Tibial nerve (tissue), 4 donors: ENCODE measurements at regions not wholly inside any gene's neighbourhood (a gene's known extent, or its start where the extent isn't known, plus 50 kb on each side); places are given as distances from the start of the nearest gene placed in this dataset.
"Not testable (repeated sequence)": the region's sequence is repeated elsewhere in the genome, so short reads cannot be mapped to it uniquely, and the experiment has no call there.

ENCODE experiments used
- DNase-seq, 2 donors: peaks; one replicate each; pipeline ENCODE4 v3.0.0-alpha.2; 2019; ENCODE audit warnings: low spot score in 2 of 2
- H3K27ac ChIP-seq, 4 donors: fragments of 200-600 bp; sonication (generic) in 3 of 4; one replicate each; pipeline ENCODE4 v1.5.1; 2017 to 2019; ENCODE audit warnings: mild to moderate bottlenecking in 1 of 4
- H3K27me3 ChIP-seq, 2 donors: fragments of 200-600 bp; sonication (generic) in 1 of 2; one replicate each; pipeline versions ENCODE4 v1.5.1 to v1.6.0; 2017 to 2019
- H3K36me3 ChIP-seq, 3 donors: fragments of 200-600 bp; sonication (generic); one replicate each; pipeline ENCODE4 v1.5.1; 2018 to 2019
- H3K4me1 ChIP-seq, 4 donors: fragments of 200-600 bp; sonication (generic) in 3 of 4; one replicate each; pipeline ENCODE4 v1.5.1; 2017 to 2019
- H3K4me3 ChIP-seq, 4 donors: fragments of 200-600 bp; sonication (generic) in 3 of 4; one replicate each; pipeline ENCODE4 v1.5.1; 2017 to 2019; ENCODE audit warnings: mild to moderate bottlenecking in 1 of 4, moderate library complexity in 1 of 4
- H3K9me3 ChIP-seq, 4 donors: fragments of 200-600 bp; sonication (generic) in 3 of 4; one replicate each; pipeline ENCODE4 v1.5.1; 2017 to 2019
- CTCF ChIP-seq, 5 experiments: fragments of 200-600 bp in 3 of 5; fragments of 450-650 bp in 2 of 5; sonication (generic) in 3 of 5; IDR thresholded peaks; one replicate each; pipeline ENCODE4 v1.5.1; 2016 to 2019; ENCODE audit warnings: antibody characterized with exemption in 5 of 5, mild to moderate bottlenecking in 3 of 5, moderate library complexity in 2 of 5
- EP300 ChIP-seq, 2 donors: sonication (generic); formaldehyde crosslinking; IDR thresholded peaks; one replicate each; pipeline ENCODE4 v1.6.1; 2017; ENCODE audit warnings: antibody characterized with exemption in 2 of 2, mild to moderate bottlenecking in 1 of 2
- POLR2A ChIP-seq, 2 donors: fragments of 450-650 bp; IDR thresholded peaks; one replicate each; pipeline ENCODE4 v1.6.1; 2017; ENCODE audit warnings: antibody characterized with exemption in 2 of 2, mild to moderate bottlenecking in 2 of 2, moderate library complexity in 2 of 2
- WGBS, 2 donors: methylation state at CpG; one replicate each; pipeline ENCODE4 v1.1.5; 2018; 5-methylcytosine and 5-hydroxymethylcytosine counted together

GRCh38 chr17:22373911-22374310 is 681.6 kb downstream of the KCNJ18 start:
- no peaks in the 10 kb centered on the region for H3K36me3 ChIP-seq
- H3K4me1 ChIP-seq, result no peaks in the 10 kb centered on the region
- no peaks in the 10 kb centered on the region for H3K27me3 ChIP-seq
- no peak overlapping the region for H3K4me3 ChIP-seq
- peaks cover 0 to 16% (median 0%) of the 10 kb centered on the region in 4 donors for H3K9me3 ChIP-seq
- 39 to 59% methylated on average over 6 of the region's 6 CpGs for WGBS, 2 donors
- no peak for TF ChIP-seq CTCF (IDR thresholded peaks at IDR 0.05)
- no peak for TF ChIP-seq EP300 (IDR thresholded peaks at IDR 0.05)
- TF ChIP-seq POLR2A (IDR thresholded peaks at IDR 0.05), result no peak
- DNase-seq, result no peak
- no peak overlapping the region for H3K27ac ChIP-seq

GRCh38 chr17:22374741-22375140 is 682.4 kb downstream of the KCNJ18 start:
- no peaks in the 10 kb centered on the region for H3K4me1 ChIP-seq
- no peak for TF ChIP-seq EP300 (IDR thresholded peaks at IDR 0.05)
- TF ChIP-seq POLR2A (IDR thresholded peaks at IDR 0.05), result no peak
- no peak for TF ChIP-seq CTCF (IDR thresholded peaks at IDR 0.05)
- no peak for DNase-seq
- H3K27ac ChIP-seq, result no peak overlapping the region
- 75 to 93% methylated on average over 14 to 18 of the region's 18 CpGs for WGBS, 2 donors
- peaks cover 0 to 16% (median 0%) of the 10 kb centered on the region in 4 donors for H3K9me3 ChIP-seq
- no peaks in the 10 kb centered on the region for H3K36me3 ChIP-seq
- H3K4me3 ChIP-seq, result no peak overlapping the region
- H3K27me3 ChIP-seq, result no peaks in the 10 kb centered on the region

- WGBS, 2 donors, result no CpG with 5 or more reads among the region's 41 CpGs
- H3K27ac ChIP-seq, DNase-seq, H3K36me3 ChIP-seq, H3K9me3 ChIP-seq, H3K27me3 ChIP-seq, H3K4me1 ChIP-seq, H3K4me3 ChIP-seq: not testable (repeated sequence)
Measured at GRCh38 chr17:22376747-22377146, 684.4 kb downstream of the KCNJ18 start.

- no CpG with 5 or more reads among the region's 19 CpGs for WGBS, 2 donors
- H3K36me3 ChIP-seq, H3K27ac ChIP-seq, H3K4me1 ChIP-seq, H3K9me3 ChIP-seq, DNase-seq, H3K27me3 ChIP-seq, H3K4me3 ChIP-seq: not testable (repeated sequence)
Measured at GRCh38 chr17:22378748-22379147, 686.4 kb downstream of the KCNJ18 start.

GRCh38 chr17:22381589-22381988 is 689.3 kb downstream of the KCNJ18 start:
- no CpG with 5 or more reads among the region's 40 CpGs for WGBS, 2 donors
- H3K27me3 ChIP-seq, H3K9me3 ChIP-seq, DNase-seq, H3K4me1 ChIP-seq, H3K27ac ChIP-seq, H3K4me3 ChIP-seq, H3K36me3 ChIP-seq: not testable (repeated sequence)

- WGBS, 2 donors, result 80% methylated on average over 49 of the region's 60 CpGs; no CpG with 5 or more reads in 1 of the 2 donors
- H3K27ac ChIP-seq, DNase-seq: not testable (repeated sequence)
Measured at GRCh38 chr17:22383772-22384460, 691.6 kb downstream of the KCNJ18 start.

GRCh38 chr17:22384461-22384800 is 692.1 kb downstream of the KCNJ18 start:
- not testable (repeated sequence) for H3K27ac ChIP-seq, H3K4me3 ChIP-seq, H3K9me3 ChIP-seq, H3K36me3 ChIP-seq, H3K4me1 ChIP-seq, DNase-seq, H3K27me3 ChIP-seq
- WGBS, 2 donors, result 83% methylated on average over 19 of the region's 19 CpGs; no CpG with 5 or more reads in 1 of the 2 donors

More at GRCh38 chr17:22383772-22384460, 691.6 kb downstream of the KCNJ18 start:
- not testable (repeated sequence) for H3K27me3 ChIP-seq, H3K4me1 ChIP-seq, H3K36me3 ChIP-seq, H3K9me3 ChIP-seq, H3K4me3 ChIP-seq

- not testable (repeated sequence) for H3K9me3 ChIP-seq, H3K36me3 ChIP-seq, DNase-seq, H3K4me1 ChIP-seq, H3K27ac ChIP-seq, H3K4me3 ChIP-seq, H3K27me3 ChIP-seq
- no CpG with 5 or more reads among the region's 19 CpGs for WGBS, 2 donors
Measured at GRCh38 chr17:22398446-22398845, 706.1 kb downstream of the KCNJ18 start.

GRCh38 chr17:22399037-22399436 is 706.7 kb downstream of the KCNJ18 start:
- not testable (repeated sequence) for H3K27ac ChIP-seq, DNase-seq, H3K36me3 ChIP-seq, H3K27me3 ChIP-seq, H3K4me3 ChIP-seq, H3K4me1 ChIP-seq, H3K9me3 ChIP-seq
- WGBS, 2 donors, result no CpG with 5 or more reads among the region's 40 CpGs

- H3K4me3 ChIP-seq, H3K27ac ChIP-seq, H3K4me1 ChIP-seq, DNase-seq, H3K27me3 ChIP-seq, H3K36me3 ChIP-seq: not testable (repeated sequence)
- peaks cover 0 to 19% (median 0%) of the 10 kb centered on the region in 4 donors for H3K9me3 ChIP-seq
- no CpG with 5 or more reads among the region's 39 CpGs for WGBS, 2 donors
Measured at GRCh38 chr17:22405080-22405479, 712.8 kb downstream of the KCNJ18 start.
